K562 (cell line): ENCODE measurements at regions not wholly inside any gene's neighbourhood (a gene's known extent, or its start where the extent isn't known, plus 50 kb on each side); places are given as distances from the start of the nearest gene placed in this dataset.

Experiments used
- ATAC-seq: fragments of 200-7000 bp; cut with Tn5 transposase; 3 replicates; pipeline ENCODE4 v1.9.1; 2020; ENCODE audit warnings: moderate library complexity
- BruUV-seq: library from RNA; stranded (reverse); fragments of 400-500 nt; replicated peaks from 2 replicates; lab custom pipeline; 2021; lab: Mats Ljungman, UMichigan
- CTCF ChIA-PET: fragments of 300-600 bp; formaldehyde crosslinking; extraction: SDS; loops from one replicate; lab custom pipeline; 2021; ENCODE audit warnings: low intra/inter-chr PET ratio; lab: Yijun Ruan, JAX
- POLR2A ChIA-PET: fragments of 300-600, 350-650 bp; sonication (Branson Sonifier 250); formaldehyde crosslinking; extraction: SDS; loops from one replicate; lab custom pipeline; 2021; ENCODE audit warnings: antibody characterized with exemption, inconsistent platforms; lab: Yijun Ruan, JAX
- DNase-seq, 4 experiments: peaks; one replicate each; pipeline versions ENCODE4 v3.0.0 to v3.0.0-alpha.2; 2011 to 2018; ENCODE audit warnings: low spot score in 3 of 4, mixed read lengths in 3 of 4; ENCODE audit errors: extremely low read depth in 1 of 4
- FAIRE-seq: peaks from 2 replicates; lab custom pipeline; 2011; peaks lifted over from hg19 to GRCh38; lab: Jason Lieb, UNC
- H2AFZ ChIP-seq: 2 replicates; pipeline ENCODE4 v1.6.0; 2011; ENCODE audit warnings: low read depth, low read length, control low read depth, inconsistent platforms
- H3K27ac ChIP-seq: fragments of 200-600 bp; 3 replicates; pipeline ENCODE4 v1.8.0; 2011; ENCODE audit warnings: low read depth, mild to moderate bottlenecking, control low read depth, inconsistent platforms, low read length, moderate library complexity, mixed read lengths; ENCODE audit errors: extremely low read depth
- H3K27me3 ChIP-seq, 2 experiments: fragments of 300-600 bp in 1 of 2; 2 replicates in 1 of 2; 3 replicates in 1 of 2; pipeline versions ENCODE4 v1.6.0 to v1.8.0; 2011; ENCODE audit warnings: inconsistent platforms in 2 of 2, low read length in 2 of 2, mild to moderate bottlenecking in 1 of 2, mixed read lengths in 1 of 2, moderate library complexity in 1 of 2; ENCODE audit not compliant: control insufficient read depth in 2 of 2, insufficient read depth in 2 of 2
- H3K36me3 ChIP-seq: fragments of 300-600 bp; 3 replicates; pipeline ENCODE4 v1.8.0; 2011; ENCODE audit warnings: mild to moderate bottlenecking, low read length, inconsistent platforms; ENCODE audit not compliant: control insufficient read depth, insufficient read depth
- H3K4me1 ChIP-seq, 2 experiments: fragments of 200-600 bp in 1 of 2; replicated peaks in 1 of 2; 2 replicates in 1 of 2; 3 replicates in 1 of 2; pipeline versions ENCODE4 v1.5.1 to v1.8.0; 2011; ENCODE audit warnings: inconsistent platforms in 2 of 2, low read length in 2 of 2, mild to moderate bottlenecking in 1 of 2, mixed read lengths in 1 of 2, moderate library complexity in 1 of 2; ENCODE audit not compliant: control insufficient read depth in 2 of 2, insufficient read depth in 2 of 2
- H3K4me2 ChIP-seq: 2 replicates; pipeline ENCODE4 v1.6.1; 2011; ENCODE audit warnings: low read length, control low read depth, inconsistent platforms, mixed read lengths; ENCODE audit not compliant: insufficient read depth
- H3K4me3 ChIP-seq: fragments of 200-600 bp; sonication (generic), shearing (Covaris generic); 2 replicates; pipeline ENCODE4 v1.5.1; 2016; ENCODE audit warnings: control low read depth, inconsistent platforms
- H3K79me2 ChIP-seq: fragments of 200-600 bp; 3 replicates; pipeline ENCODE4 v1.8.0; 2011; ENCODE audit warnings: low read length, inconsistent platforms; ENCODE audit not compliant: control insufficient read depth, insufficient read depth
- H3K9ac ChIP-seq, 2 experiments: 2 replicates each; pipeline versions ENCODE4 v1.6.0 to v1.6.1; 2011; ENCODE audit warnings: low read depth in 2 of 2, low read length in 2 of 2, control low read depth in 1 of 2, inconsistent platforms in 1 of 2, mild to moderate bottlenecking in 1 of 2, mixed read lengths in 1 of 2; ENCODE audit not compliant: insufficient read depth in 1 of 2
- H3K9me1 ChIP-seq: one replicate; pipeline ENCODE4 v1.6.0; 2011; ENCODE audit warnings: inconsistent platforms, mild to moderate bottlenecking, low read length, moderate library complexity; ENCODE audit not compliant: control insufficient read depth, insufficient read depth
- H3K9me3 ChIP-seq: replicated peaks from 2 replicates; pipeline ENCODE4 v1.5.1; 2011; ENCODE audit warnings: low read depth, low read length, inconsistent platforms; ENCODE audit not compliant: control insufficient read depth, insufficient read depth
- H4K20me1 ChIP-seq: replicated peaks from 2 replicates; pipeline ENCODE4 v1.6.1; 2011; ENCODE audit warnings: low read length, inconsistent platforms, mixed read lengths; ENCODE audit not compliant: control insufficient read depth, insufficient read depth
- ARNT ChIP-seq, 2 experiments: fragments of 450-650 bp; IDR thresholded peaks; 2 replicates each; pipeline ENCODE4 v1.6.1; 2016; ENCODE audit warnings: mild to moderate bottlenecking in 1 of 2
- DNMT1 ChIP-seq: fragments of 450-650 bp; IDR thresholded peaks from 2 replicates; pipeline ENCODE4 v1.6.1; 2016; ENCODE audit warnings: antibody characterized with exemption, mild to moderate bottlenecking
- KDM5B ChIP-seq: fragments of 200-600 bp; sonication (generic); IDR thresholded peaks from 2 replicates; pipeline ENCODE4 v1.6.1; 2012; ENCODE audit warnings: low read depth, mild to moderate bottlenecking, moderate library complexity, low read length, control low read depth, inconsistent platforms; ENCODE audit not compliant: insufficient replicate concordance
- SNIP1 ChIP-seq: fragments of 450-650 bp; IDR thresholded peaks from 2 replicates; pipeline ENCODE4 v1.7.1; 2017; ENCODE audit warnings: low read depth, mild to moderate bottlenecking
- WGBS: fragments of 100-300 bp; shearing (Covaris generic); methylation state at CpG from one replicate; pipeline ENCODE4 v1.1.6; 2016; ENCODE audit warnings: low coverage, mixed read lengths; ENCODE audit not compliant: insufficient coverage; ENCODE audit errors: missing lambda C conversion rate; 5-methylcytosine and 5-hydroxymethylcytosine counted together
- in situ Hi-C: fragments of 300-500 bp; cut with MboI; formaldehyde crosslinking; loops from 4 replicates; pipeline ENCODE4 v1.15.0; 2018; ENCODE audit warnings: inconsistent platforms, mixed read lengths
- intact Hi-C: fragments of 100-400 bp; cut with micrococcal nuclease; formaldehyde crosslinking; loops from 2 replicates; pipeline ENCODE4 v1.14.2; 2022
- TF ChIP-seq, protein P1 (sequence below): fragments of 250-450 bp; sonication (Bioruptor Pico); IDR thresholded peaks from 2 replicates; pipeline ENCODE4 v1.4.0; 2020; ENCODE audit warnings: mild to moderate bottlenecking, moderate library complexity
- TF ChIP-seq, protein P2 (sequence below): fragments of 150-350 bp; IDR thresholded peaks from 2 replicates; pipeline ENCODE4 v1.6.1; 2014; ENCODE audit warnings: low read depth, mild to moderate bottlenecking, low read length, borderline replicate concordance
- TF ChIP-seq, protein P3 (sequence below): sonication (generic); formaldehyde crosslinking; IDR thresholded peaks from 2 replicates; pipeline ENCODE4 v1.8.0; 2022; ENCODE audit warnings: mild to moderate bottlenecking, missing genetic modification reagents, borderline replicate concordance
- TF ChIP-seq, protein P4 (sequence below): fragments of 250-450 bp; sonication (Bioruptor Pico); IDR thresholded peaks from 2 replicates; pipeline ENCODE4 v1.8.0; 2021; ENCODE audit warnings: moderate library complexity, mild to moderate bottlenecking, inconsistent platforms
- TF ChIP-seq, protein P5 (sequence below), 2 experiments: fragments of 450-650 bp; IDR thresholded peaks; 2 replicates each; pipeline ENCODE4 v1.6.1; 2016

DNA sequence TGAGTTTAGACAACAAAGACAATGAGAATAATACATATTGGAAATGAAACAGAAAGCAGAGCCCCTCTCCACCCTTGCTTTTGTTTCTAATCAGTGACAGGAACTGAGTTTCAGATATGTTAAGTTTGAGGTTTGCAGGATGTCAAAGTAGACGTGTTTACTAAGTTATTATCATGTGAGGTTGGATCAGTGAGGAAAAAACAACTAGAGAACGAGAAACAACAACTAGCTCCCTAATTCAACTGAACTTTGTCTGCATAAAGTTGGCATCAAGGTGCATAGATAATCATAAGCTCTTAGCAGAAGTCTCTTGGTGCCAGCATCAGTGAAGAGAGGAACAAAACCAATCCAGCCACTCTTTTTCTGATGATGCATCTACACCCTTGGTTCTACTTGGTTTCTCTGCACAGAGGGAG lies 491.1 kb upstream of the NR2F2 start:
- H3K4me2 ChIP-seq: no peak overlapping the region
- no peaks in the 10 kb centered on the region for H3K27me3 ChIP-seq
- CTCF ChIA-PET: no interaction called here
- ATAC-seq: no peak
- POLR2A ChIA-PET: no interaction called here
- no TSS peak for BruUV-seq
- no peak overlapping the region for H3K9ac ChIP-seq
- H3K27ac ChIP-seq: no peak overlapping the region
- H4K20me1 ChIP-seq: no peaks in the 10 kb centered on the region
- FAIRE-seq: no peak
- H3K4me1 ChIP-seq: peaks cover 0 to 5% of the 10 kb centered on the region in 2 experiments; a peak in 2 of 5 replicates
- no peaks in the 10 kb centered on the region for H3K9me1 ChIP-seq
- H3K79me2 ChIP-seq: no peaks in the 10 kb centered on the region
- no peak overlapping the region for H3K4me3 ChIP-seq
- WGBS: 6% methylated on average over 2 of the region's 2 CpGs
- H3K36me3 ChIP-seq: no peaks in the 10 kb centered on the region
- H3K9me3 ChIP-seq: no peaks in the 10 kb centered on the region
- TF ChIP-seq, protein P1, sequence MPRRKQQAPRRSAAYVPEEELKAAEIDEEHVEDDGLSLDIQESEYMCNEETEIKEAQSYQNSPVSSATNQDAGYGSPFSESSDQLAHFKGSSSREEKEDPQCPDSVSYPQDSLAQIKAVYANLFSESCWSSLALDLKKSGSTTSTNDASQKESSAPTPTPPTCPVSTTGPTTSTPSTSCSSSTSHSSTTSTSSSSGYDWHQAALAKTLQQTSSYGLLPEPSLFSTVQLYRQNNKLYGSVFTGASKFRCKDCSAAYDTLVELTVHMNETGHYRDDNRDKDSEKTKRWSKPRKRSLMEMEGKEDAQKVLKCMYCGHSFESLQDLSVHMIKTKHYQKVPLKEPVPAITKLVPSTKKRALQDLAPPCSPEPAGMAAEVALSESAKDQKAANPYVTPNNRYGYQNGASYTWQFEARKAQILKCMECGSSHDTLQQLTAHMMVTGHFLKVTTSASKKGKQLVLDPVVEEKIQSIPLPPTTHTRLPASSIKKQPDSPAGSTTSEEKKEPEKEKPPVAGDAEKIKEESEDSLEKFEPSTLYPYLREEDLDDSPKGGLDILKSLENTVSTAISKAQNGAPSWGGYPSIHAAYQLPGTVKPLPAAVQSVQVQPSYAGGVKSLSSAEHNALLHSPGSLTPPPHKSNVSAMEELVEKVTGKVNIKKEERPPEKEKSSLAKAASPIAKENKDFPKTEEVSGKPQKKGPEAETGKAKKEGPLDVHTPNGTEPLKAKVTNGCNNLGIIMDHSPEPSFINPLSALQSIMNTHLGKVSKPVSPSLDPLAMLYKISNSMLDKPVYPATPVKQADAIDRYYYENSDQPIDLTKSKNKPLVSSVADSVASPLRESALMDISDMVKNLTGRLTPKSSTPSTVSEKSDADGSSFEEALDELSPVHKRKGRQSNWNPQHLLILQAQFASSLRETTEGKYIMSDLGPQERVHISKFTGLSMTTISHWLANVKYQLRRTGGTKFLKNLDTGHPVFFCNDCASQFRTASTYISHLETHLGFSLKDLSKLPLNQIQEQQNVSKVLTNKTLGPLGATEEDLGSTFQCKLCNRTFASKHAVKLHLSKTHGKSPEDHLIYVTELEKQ (CRISPR knock-in tag): no peak
- TF ChIP-seq SNIP1 (no peak), KDM5B (no peak), ARNT (IDR thresholded peaks at IDR 0.05) (no peak), DNMT1 (no peak)
- TF ChIP-seq, protein P2, sequence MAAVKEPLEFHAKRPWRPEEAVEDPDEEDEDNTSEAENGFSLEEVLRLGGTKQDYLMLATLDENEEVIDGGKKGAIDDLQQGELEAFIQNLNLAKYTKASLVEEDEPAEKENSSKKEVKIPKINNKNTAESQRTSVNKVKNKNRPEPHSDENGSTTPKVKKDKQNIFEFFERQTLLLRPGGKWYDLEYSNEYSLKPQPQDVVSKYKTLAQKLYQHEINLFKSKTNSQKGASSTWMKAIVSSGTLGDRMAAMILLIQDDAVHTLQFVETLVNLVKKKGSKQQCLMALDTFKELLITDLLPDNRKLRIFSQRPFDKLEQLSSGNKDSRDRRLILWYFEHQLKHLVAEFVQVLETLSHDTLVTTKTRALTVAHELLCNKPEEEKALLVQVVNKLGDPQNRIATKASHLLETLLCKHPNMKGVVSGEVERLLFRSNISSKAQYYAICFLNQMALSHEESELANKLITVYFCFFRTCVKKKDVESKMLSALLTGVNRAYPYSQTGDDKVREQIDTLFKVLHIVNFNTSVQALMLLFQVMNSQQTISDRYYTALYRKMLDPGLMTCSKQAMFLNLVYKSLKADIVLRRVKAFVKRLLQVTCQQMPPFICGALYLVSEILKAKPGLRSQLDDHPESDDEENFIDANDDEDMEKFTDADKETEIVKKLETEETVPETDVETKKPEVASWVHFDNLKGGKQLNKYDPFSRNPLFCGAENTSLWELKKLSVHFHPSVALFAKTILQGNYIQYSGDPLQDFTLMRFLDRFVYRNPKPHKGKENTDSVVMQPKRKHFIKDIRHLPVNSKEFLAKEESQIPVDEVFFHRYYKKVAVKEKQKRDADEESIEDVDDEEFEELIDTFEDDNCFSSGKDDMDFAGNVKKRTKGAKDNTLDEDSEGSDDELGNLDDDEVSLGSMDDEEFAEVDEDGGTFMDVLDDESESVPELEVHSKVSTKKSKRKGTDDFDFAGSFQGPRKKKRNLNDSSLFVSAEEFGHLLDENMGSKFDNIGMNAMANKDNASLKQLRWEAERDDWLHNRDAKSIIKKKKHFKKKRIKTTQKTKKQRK: no peak
- TF ChIP-seq, protein P3, sequence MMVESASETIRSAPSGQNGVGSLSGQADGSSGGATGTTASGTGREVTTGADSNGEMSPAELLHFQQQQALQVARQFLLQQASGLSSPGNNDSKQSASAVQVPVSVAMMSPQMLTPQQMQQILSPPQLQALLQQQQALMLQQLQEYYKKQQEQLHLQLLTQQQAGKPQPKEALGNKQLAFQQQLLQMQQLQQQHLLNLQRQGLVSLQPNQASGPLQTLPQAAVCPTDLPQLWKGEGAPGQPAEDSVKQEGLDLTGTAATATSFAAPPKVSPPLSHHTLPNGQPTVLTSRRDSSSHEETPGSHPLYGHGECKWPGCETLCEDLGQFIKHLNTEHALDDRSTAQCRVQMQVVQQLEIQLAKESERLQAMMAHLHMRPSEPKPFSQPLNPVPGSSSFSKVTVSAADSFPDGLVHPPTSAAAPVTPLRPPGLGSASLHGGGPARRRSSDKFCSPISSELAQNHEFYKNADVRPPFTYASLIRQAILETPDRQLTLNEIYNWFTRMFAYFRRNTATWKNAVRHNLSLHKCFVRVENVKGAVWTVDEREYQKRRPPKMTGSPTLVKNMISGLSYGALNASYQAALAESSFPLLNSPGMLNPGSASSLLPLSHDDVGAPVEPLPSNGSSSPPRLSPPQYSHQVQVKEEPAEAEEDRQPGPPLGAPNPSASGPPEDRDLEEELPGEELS (CRISPR knock-in tag): no peak
- TF ChIP-seq, protein P4, sequence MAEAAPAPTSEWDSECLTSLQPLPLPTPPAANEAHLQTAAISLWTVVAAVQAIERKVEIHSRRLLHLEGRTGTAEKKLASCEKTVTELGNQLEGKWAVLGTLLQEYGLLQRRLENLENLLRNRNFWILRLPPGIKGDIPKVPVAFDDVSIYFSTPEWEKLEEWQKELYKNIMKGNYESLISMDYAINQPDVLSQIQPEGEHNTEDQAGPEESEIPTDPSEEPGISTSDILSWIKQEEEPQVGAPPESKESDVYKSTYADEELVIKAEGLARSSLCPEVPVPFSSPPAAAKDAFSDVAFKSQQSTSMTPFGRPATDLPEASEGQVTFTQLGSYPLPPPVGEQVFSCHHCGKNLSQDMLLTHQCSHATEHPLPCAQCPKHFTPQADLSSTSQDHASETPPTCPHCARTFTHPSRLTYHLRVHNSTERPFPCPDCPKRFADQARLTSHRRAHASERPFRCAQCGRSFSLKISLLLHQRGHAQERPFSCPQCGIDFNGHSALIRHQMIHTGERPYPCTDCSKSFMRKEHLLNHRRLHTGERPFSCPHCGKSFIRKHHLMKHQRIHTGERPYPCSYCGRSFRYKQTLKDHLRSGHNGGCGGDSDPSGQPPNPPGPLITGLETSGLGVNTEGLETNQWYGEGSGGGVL (CRISPR knock-in tag): no peak
- TF ChIP-seq, protein P5, sequence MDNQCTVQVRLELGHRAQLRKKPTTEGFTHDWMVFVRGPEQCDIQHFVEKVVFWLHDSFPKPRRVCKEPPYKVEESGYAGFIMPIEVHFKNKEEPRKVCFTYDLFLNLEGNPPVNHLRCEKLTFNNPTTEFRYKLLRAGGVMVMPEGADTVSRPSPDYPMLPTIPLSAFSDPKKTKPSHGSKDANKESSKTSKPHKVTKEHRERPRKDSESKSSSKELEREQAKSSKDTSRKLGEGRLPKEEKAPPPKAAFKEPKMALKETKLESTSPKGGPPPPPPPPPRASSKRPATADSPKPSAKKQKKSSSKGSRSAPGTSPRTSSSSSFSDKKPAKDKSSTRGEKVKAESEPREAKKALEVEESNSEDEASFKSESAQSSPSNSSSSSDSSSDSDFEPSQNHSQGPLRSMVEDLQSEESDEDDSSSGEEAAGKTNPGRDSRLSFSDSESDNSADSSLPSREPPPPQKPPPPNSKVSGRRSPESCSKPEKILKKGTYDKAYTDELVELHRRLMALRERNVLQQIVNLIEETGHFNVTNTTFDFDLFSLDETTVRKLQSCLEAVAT (IDR thresholded peaks at IDR 0.05): no peak
- TF ChIP-seq, all 486 proteins: peak for 0
- H2AFZ ChIP-seq: no peak overlapping the region
- no peak for DNase-seq
- in situ Hi-C loops (no loop called here), intact Hi-C loops (no loop called here)
